Hepatocyte (in vitro differentiated cells): ENCODE measurements at regions not wholly inside any gene's neighbourhood (a gene's known extent, or its start where the extent isn't known, plus 50 kb on each side); places are given as distances from the start of the nearest gene placed in this dataset.
"Not testable (repeated sequence)": the region's sequence is repeated elsewhere in the genome, so short reads cannot be mapped to it uniquely, and the experiment has no call there.

Experiments used
- CTCF ChIP-seq: fragments of 200-600 bp; sonication (generic); IDR thresholded peaks from 2 replicates; pipeline ENCODE4 v1.5.1; 2016; ENCODE audit warnings: antibody characterized with exemption, mild to moderate bottlenecking; ENCODE audit not compliant: poor library complexity
- EZH2 ChIP-seq: fragments of 200-600 bp; sonication (generic); IDR thresholded peaks from 2 replicates; pipeline ENCODE4 v1.6.1; 2016; ENCODE audit warnings: antibody characterized with exemption, mild to moderate bottlenecking, borderline replicate concordance

- not testable (repeated sequence) for TF ChIP-seq CTCF, EZH2
Measured at GRCh38 chr2:87076253-87077123, 54.8 kb upstream of the PLGLB1 start.
